HepG2 (cell line): ENCODE measurements at regions not wholly inside any gene's neighbourhood (a gene's known extent, or its start where the extent isn't known, plus 50 kb on each side); places are given as distances from the start of the nearest gene placed in this dataset.
A peak's percentile ranks its signal among the peaks of the same experiment; 100 is the strongest.

Experiments used
- ATAC-seq: fragments of 200-7000 bp; cut with Tn5 transposase; 3 replicates; pipeline ENCODE4 v1.9.1; 2020; ENCODE audit warnings: mild to moderate bottlenecking, moderate library complexity
- BruUV-seq: library from RNA; stranded (reverse); fragments of 400-500 nt; replicated peaks from 2 replicates; lab custom pipeline; 2021; lab: Mats Ljungman, UMichigan
- CTCF ChIA-PET: fragments of 300-600 bp; formaldehyde crosslinking; extraction: SDS; loops from one replicate; lab custom pipeline; 2021; ENCODE audit warnings: low total read pairs, inconsistent platforms, low intra/inter-chr PET ratio; lab: Yijun Ruan, JAX
- POLR2A ChIA-PET: fragments of 350-600 bp; sonication (Branson Sonifier 250); formaldehyde crosslinking; loops from one replicate; lab custom pipeline; 2020; ENCODE audit warnings: antibody characterized with exemption, inconsistent platforms; lab: Yijun Ruan, JAX
- DNase-seq: peaks from one replicate; pipeline ENCODE4 v3.0.0-alpha.2; 2015; ENCODE audit warnings: low spot score
- FAIRE-seq: peaks from 3 replicates; lab custom pipeline; 2011; peaks lifted over from hg19 to GRCh38; lab: Jason Lieb, UNC
- H2AFZ ChIP-seq: one replicate; pipeline ENCODE4 v1.6.1; 2011; ENCODE audit warnings: low read length, inconsistent platforms
- H3K27ac ChIP-seq: fragments of 300-600 bp; 3 replicates; pipeline ENCODE4 v1.8.0; 2011; ENCODE audit warnings: mixed run types, mild to moderate bottlenecking, mixed read lengths, low read length, inconsistent platforms; ENCODE audit not compliant: insufficient read depth; ENCODE audit errors: extremely low read length
- H3K27me3 ChIP-seq, 2 experiments: fragments of 200-600 bp in 1 of 2; 2 replicates in 1 of 2; 3 replicates in 1 of 2; pipeline versions ENCODE4 v1.6.0 to v1.8.0; 2011; ENCODE audit warnings: low read length in 2 of 2, mild to moderate bottlenecking in 2 of 2, moderate library complexity in 2 of 2, inconsistent platforms in 1 of 2; ENCODE audit not compliant: insufficient read depth in 2 of 2, control insufficient read depth in 1 of 2
- H3K36me3 ChIP-seq, 2 experiments: fragments of 200-600 bp in 1 of 2; replicated peaks in 1 of 2; 2 replicates in 1 of 2; 3 replicates in 1 of 2; pipeline versions ENCODE4 v1.5.1 to v1.8.0; 2011; ENCODE audit warnings: low read length in 2 of 2, inconsistent platforms in 1 of 2; ENCODE audit not compliant: insufficient read depth in 2 of 2, control insufficient read depth in 1 of 2
- H3K4me1 ChIP-seq: 2 replicates; pipeline ENCODE4 v1.5.1; 2012; ENCODE audit warnings: low read length, inconsistent platforms; ENCODE audit not compliant: insufficient read depth
- H3K4me2 ChIP-seq: 2 replicates; pipeline ENCODE4 v1.6.0; 2011; ENCODE audit warnings: low read depth, low read length, inconsistent platforms
- H3K4me3 ChIP-seq, 3 experiments: fragments of 200-600 bp in 1 of 3; sonication (generic), shearing (Covaris generic) in 1 of 3; replicated peaks in 1 of 3; 2 replicates each; pipeline ENCODE4 v1.5.1; 2011 to 2016; ENCODE audit warnings: low read length in 3 of 3, inconsistent platforms in 2 of 3, low read depth in 2 of 3, mild to moderate bottlenecking in 2 of 3, control low read depth in 1 of 3, mixed read lengths in 1 of 3; ENCODE audit not compliant: insufficient read depth in 1 of 3
- H3K79me2 ChIP-seq: one replicate; pipeline ENCODE4 v1.6.1; 2011; ENCODE audit warnings: low read length, inconsistent platforms; ENCODE audit not compliant: insufficient read depth
- H3K9ac ChIP-seq: 2 replicates; pipeline ENCODE4 v1.6.0; 2011; ENCODE audit warnings: mild to moderate bottlenecking, low read depth, low read length, inconsistent platforms; ENCODE audit not compliant: insufficient read depth
- H3K9me3 ChIP-seq: 2 replicates; pipeline ENCODE4 v1.5.1; 2012; ENCODE audit warnings: mild to moderate bottlenecking, low read length
- H4K20me1 ChIP-seq: 2 replicates; pipeline ENCODE4 v1.6.0; 2011; ENCODE audit warnings: inconsistent platforms, mild to moderate bottlenecking, low read length, moderate library complexity; ENCODE audit not compliant: insufficient read depth
- DNMT1 ChIP-seq: sonication (generic); formaldehyde crosslinking; IDR thresholded peaks from 2 replicates; pipeline ENCODE4 v1.5.1; 2020; ENCODE audit warnings: mild to moderate bottlenecking, missing genetic modification reagents
- MAFK ChIP-seq, 2 experiments: IDR thresholded peaks in 1 of 2; conservative IDR thresholded peaks in 1 of 2; 2 replicates each; pipeline ENCODE4 v1.6.1; 2011; ENCODE audit warnings: improper control_type of control experiment in 2 of 2, low read length in 2 of 2
- NONO ChIP-seq, 2 experiments: fragments of 450-650 bp in 1 of 2; sonication (generic) in 1 of 2; formaldehyde crosslinking in 1 of 2; IDR thresholded peaks in 1 of 2; conservative IDR thresholded peaks in 1 of 2; 2 replicates each; pipeline versions ENCODE4 v1.6.1 to v1.8.0; 2017 to 2022; ENCODE audit warnings: mild to moderate bottlenecking in 1 of 2, missing genetic modification reagents in 1 of 2, moderate library complexity in 1 of 2
- POLR2AphosphoS2 ChIP-seq: IDR thresholded peaks from 2 replicates; pipeline ENCODE4 v1.6.1; 2011; ENCODE audit warnings: low read depth, low read length, improper control_type of control experiment
- RORA ChIP-seq: sonication (generic); formaldehyde crosslinking; IDR thresholded peaks from 2 replicates; pipeline ENCODE4 v1.5.0; 2020; ENCODE audit warnings: mild to moderate bottlenecking, missing genetic modification reagents, moderate library complexity
- ZNF101 ChIP-seq: sonication (generic); formaldehyde crosslinking; IDR thresholded peaks from 2 replicates; pipeline ENCODE4 v1.4.0; 2020; ENCODE audit warnings: mild to moderate bottlenecking, low read depth, missing genetic modification reagents, borderline replicate concordance
- ZNF251 ChIP-seq: sonication (generic); formaldehyde crosslinking; IDR thresholded peaks from 2 replicates; pipeline ENCODE4 v1.9.0; 2021; ENCODE audit warnings: mild to moderate bottlenecking, missing genetic modification reagents
- ZNF383 ChIP-seq: sonication (generic); formaldehyde crosslinking; IDR thresholded peaks from 2 replicates; pipeline ENCODE4 v1.4.0; 2020; ENCODE audit warnings: missing genetic modification reagents, mild to moderate bottlenecking, borderline replicate concordance
- ZNF451 ChIP-seq: sonication (generic); formaldehyde crosslinking; IDR thresholded peaks from 2 replicates; pipeline ENCODE4 v1.5.0; 2020; ENCODE audit warnings: mild to moderate bottlenecking, missing genetic modification reagents
- ZNF710 ChIP-seq: sonication (generic); formaldehyde crosslinking; IDR thresholded peaks from 2 replicates; pipeline ENCODE4 v1.5.0; 2020; ENCODE audit warnings: mild to moderate bottlenecking, missing genetic modification reagents, borderline replicate concordance
- ZNF749 ChIP-seq: sonication (generic); formaldehyde crosslinking; IDR thresholded peaks from 2 replicates; pipeline ENCODE4 v1.8.0; 2022; ENCODE audit warnings: mild to moderate bottlenecking, missing genetic modification reagents, moderate library complexity, borderline replicate concordance
- WGBS: methylation state at CpG from one replicate; pipeline ENCODE4 v1.1.6; 2017; ENCODE audit warnings: low lambda C conversion rate; 5-methylcytosine and 5-hydroxymethylcytosine counted together
- in situ Hi-C: cut with HindIII; loops from 2 replicates; pipeline ENCODE4 v1.10.0; 2017; ENCODE audit warnings: low pct_unique_long_range_greater_than_20kb; ENCODE audit not compliant: extremely low pct_ligation_motif_present
- intact Hi-C: fragments of 100-400 bp; cut with micrococcal nuclease; formaldehyde crosslinking; loops from one replicate; pipeline ENCODE4 v1.10.0; 2022; ENCODE audit not compliant: unreplicated experiment

GRCh38 chr2:181776336-181776735 is 96.0 kb upstream of the NEUROD1 start:
- Histone ChIP-seq H3K4me3 (no peak overlapping the region), H2AFZ (peak overlapping the region; percentile 51), H3K9me3 (no peaks in the 10 kb centered on the region), H3K27ac (no peak overlapping the region), H3K4me1 (peaks cover 28% of the 10 kb centered on the region), H3K79me2 (no peaks in the 10 kb centered on the region), H3K9ac (no peak overlapping the region), H3K4me2 (no peak overlapping the region)
- 10% methylated on average over 3 of the region's 3 CpGs for WGBS
- ChIA-PET POLR2A (no interaction called here), CTCF (no interaction called here)
- no peak for DNase-seq
- in situ Hi-C loops, result no loop called here
- FAIRE-seq, result no peak
- no peak for ATAC-seq
- no peak for TF ChIP-seq ZNF749 (CRISPR knock-in tag)
- TF ChIP-seq ZNF710 (CRISPR knock-in tag), result no peak
- no peak for TF ChIP-seq ZNF251 (CRISPR knock-in tag)
- no peak for TF ChIP-seq ZNF451 (CRISPR knock-in tag)
- TF ChIP-seq RORA (CRISPR knock-in tag), result no peak
- TF ChIP-seq MAFK (conservative IDR thresholded peaks at IDR 0.05 in 1 of 2, IDR thresholded peaks at IDR 0.05 in 1 of 2; ENCODE audit: low read length in 2 of 2), result no peak
- no peak for TF ChIP-seq ZNF383
- no peak for TF ChIP-seq NONO (IDR thresholded peaks at IDR 0.05)
- TF ChIP-seq NONO (CRISPR knock-in tag; conservative IDR thresholded peaks at IDR 0.05), result no peak
- TF ChIP-seq POLR2AphosphoS2, result no peak
- TF ChIP-seq ZNF101 (CRISPR knock-in tag), result no peak
- TF ChIP-seq DNMT1 (CRISPR knock-in tag), result no peak
- TF ChIP-seq, all 625 proteins: peak for 0
- BruUV-seq, result no TSS peak
- Histone ChIP-seq H4K20me1 (no peaks in the 10 kb centered on the region), H3K27me3 (no peaks in the 10 kb centered on the region; a peak in 1 of 5 replicates), H3K36me3 (no peaks in the 10 kb centered on the region)
- intact Hi-C loops, result no loop called here
